ENCODE measurements at regions not wholly inside any gene's neighbourhood (a gene's known extent, or its start where the extent isn't known, plus 50 kb on each side); places are given as distances from the start of the nearest gene placed in this dataset.

DNA sequence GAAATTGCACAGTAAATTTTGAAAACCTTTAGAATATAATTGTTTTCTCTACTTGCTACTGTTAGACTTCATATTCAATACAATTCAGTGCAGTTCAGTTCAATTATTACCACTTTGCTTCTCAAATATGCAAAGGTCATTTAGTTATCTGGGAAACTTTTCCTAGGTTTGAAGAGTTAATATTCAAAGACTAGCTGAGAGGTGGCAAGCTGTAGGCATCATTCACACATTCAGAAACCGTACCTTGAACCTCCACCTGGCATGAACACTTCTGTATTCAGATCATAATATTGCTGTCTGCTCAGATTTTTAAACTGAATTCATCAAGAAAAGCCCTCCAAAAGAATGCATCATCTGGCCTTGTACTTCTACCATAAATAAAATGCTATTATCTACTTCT lies 162.1 kb upstream of the PCSK5 start:
- TF ChIP-seq, protein P1, sequence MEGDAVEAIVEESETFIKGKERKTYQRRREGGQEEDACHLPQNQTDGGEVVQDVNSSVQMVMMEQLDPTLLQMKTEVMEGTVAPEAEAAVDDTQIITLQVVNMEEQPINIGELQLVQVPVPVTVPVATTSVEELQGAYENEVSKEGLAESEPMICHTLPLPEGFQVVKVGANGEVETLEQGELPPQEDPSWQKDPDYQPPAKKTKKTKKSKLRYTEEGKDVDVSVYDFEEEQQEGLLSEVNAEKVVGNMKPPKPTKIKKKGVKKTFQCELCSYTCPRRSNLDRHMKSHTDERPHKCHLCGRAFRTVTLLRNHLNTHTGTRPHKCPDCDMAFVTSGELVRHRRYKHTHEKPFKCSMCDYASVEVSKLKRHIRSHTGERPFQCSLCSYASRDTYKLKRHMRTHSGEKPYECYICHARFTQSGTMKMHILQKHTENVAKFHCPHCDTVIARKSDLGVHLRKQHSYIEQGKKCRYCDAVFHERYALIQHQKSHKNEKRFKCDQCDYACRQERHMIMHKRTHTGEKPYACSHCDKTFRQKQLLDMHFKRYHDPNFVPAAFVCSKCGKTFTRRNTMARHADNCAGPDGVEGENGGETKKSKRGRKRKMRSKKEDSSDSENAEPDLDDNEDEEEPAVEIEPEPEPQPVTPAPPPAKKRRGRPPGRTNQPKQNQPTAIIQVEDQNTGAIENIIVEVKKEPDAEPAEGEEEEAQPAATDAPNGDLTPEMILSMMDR (IDR thresholded peaks at IDR 0.05; ENCODE audit: extremely low read depth in 1 of 2, insufficient read depth in 1 of 2, low read depth in 1 of 2, low read length in 2 of 2) = no peak
- TF ChIP-seq POLR2AphosphoS5 (IDR thresholded peaks at IDR 0.05; ENCODE audit: insufficient read depth, low read depth, low read length) (no peak), MYC (IDR thresholded peaks at IDR 0.05; ENCODE audit: low read depth, low read length) (no peak), POLR2A (IDR thresholded peaks at IDR 0.05; ENCODE audit: low read depth, low read length) (no peak), EZH2 (IDR thresholded peaks at IDR 0.05; ENCODE audit: borderline replicate concordance, low read depth, low read length, severe bottlenecking) (no peak)
